Keratinocyte (primary cell): ENCODE measurements at regions not wholly inside any gene's neighbourhood (a gene's known extent, or its start where the extent isn't known, plus 50 kb on each side); places are given as distances from the start of the nearest gene placed in this dataset.

Source experiments
- EZH2 ChIP-seq: IDR thresholded peaks from one replicate; pipeline ENCODE4 v1.6.1; 2012; ENCODE audit warnings: inconsistent platforms, mild to moderate bottlenecking, low read length, moderate library complexity
- TF ChIP-seq, protein P1 (sequence below), 3 experiments: IDR thresholded peaks in 1 of 3; conservative IDR thresholded peaks in 1 of 3; optimal IDR thresholded peaks in 1 of 3; 2 replicates in 2 of 3; 3 replicates in 1 of 3; pipeline versions ENCODE3 to v1.5.1; 2011; ENCODE audit warnings: low read length in 3 of 3, mild to moderate bottlenecking in 3 of 3, moderate library complexity in 2 of 3, control low read depth in 1 of 3, inconsistent platforms in 1 of 3; ENCODE audit not compliant: insufficient read depth in 2 of 3; ENCODE audit errors: extremely low read depth in 1 of 3

DNA sequence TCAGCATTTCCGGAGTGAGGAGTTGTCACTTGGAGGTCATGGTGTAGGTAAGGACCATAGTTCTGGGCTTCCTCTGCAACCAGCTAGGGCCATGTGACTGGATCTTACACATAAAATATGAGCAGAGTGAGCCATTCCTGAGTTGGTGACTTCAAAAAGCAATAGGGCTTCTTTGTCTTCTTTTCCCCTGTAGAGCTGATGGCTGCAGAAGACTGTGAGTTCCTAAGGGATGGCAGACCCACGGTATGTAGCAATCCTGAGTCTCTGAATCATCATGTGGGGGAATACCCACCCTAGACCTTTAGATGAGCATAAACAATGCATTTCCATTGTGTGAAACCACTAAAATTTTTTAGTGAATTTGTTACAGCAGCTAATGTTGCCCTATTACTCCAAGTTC lies 151.1 kb upstream of the TBX3 start:
- TF ChIP-seq, protein P1, sequence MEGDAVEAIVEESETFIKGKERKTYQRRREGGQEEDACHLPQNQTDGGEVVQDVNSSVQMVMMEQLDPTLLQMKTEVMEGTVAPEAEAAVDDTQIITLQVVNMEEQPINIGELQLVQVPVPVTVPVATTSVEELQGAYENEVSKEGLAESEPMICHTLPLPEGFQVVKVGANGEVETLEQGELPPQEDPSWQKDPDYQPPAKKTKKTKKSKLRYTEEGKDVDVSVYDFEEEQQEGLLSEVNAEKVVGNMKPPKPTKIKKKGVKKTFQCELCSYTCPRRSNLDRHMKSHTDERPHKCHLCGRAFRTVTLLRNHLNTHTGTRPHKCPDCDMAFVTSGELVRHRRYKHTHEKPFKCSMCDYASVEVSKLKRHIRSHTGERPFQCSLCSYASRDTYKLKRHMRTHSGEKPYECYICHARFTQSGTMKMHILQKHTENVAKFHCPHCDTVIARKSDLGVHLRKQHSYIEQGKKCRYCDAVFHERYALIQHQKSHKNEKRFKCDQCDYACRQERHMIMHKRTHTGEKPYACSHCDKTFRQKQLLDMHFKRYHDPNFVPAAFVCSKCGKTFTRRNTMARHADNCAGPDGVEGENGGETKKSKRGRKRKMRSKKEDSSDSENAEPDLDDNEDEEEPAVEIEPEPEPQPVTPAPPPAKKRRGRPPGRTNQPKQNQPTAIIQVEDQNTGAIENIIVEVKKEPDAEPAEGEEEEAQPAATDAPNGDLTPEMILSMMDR (optimal IDR thresholded peaks at IDR 0.05 in 1 of 3, IDR thresholded peaks at IDR 0.05 in 1 of 3, conservative IDR thresholded peaks at IDR 0.05 in 1 of 3; ENCODE audit: extremely low read depth in 1 of 3, insufficient read depth in 2 of 3, low read length in 3 of 3) = no peak
- no peak for TF ChIP-seq EZH2
